Transverse colon (tissue), 3 donors: ENCODE measurements at regions not wholly inside any gene's neighbourhood (a gene's known extent, or its start where the extent isn't known, plus 50 kb on each side); places are given as distances from the start of the nearest gene placed in this dataset.

Experiments used
- CTCF ChIP-seq, 5 experiments: fragments of 200-600 bp in 3 of 5; fragments of 450-650 bp in 2 of 5; sonication (generic) in 3 of 5; IDR thresholded peaks; 1 replicate in 2 of 5; 2 replicates in 3 of 5; pipeline ENCODE4 v1.5.1; 2016 to 2017; ENCODE audit warnings: antibody characterized with exemption in 5 of 5, inconsistent platforms in 3 of 5, mild to moderate bottlenecking in 2 of 5, moderate library complexity in 1 of 5
- EP300 ChIP-seq: sonication (generic); formaldehyde crosslinking; IDR thresholded peaks from one replicate; pipeline ENCODE4 v1.6.1; 2017; ENCODE audit warnings: antibody characterized with exemption, low read depth

- no peak for TF ChIP-seq CTCF (IDR thresholded peaks at IDR 0.05)
- no peak for TF ChIP-seq EP300
These were observed 602.1 kb upstream of the TMEM132C start for GRCh38 chr12:127664901-127665300.
